Right kidney (tissue), 1 donor: ENCODE measurements at regions not wholly inside any gene's neighbourhood (a gene's known extent, or its start where the extent isn't known, plus 50 kb on each side); places are given as distances from the start of the nearest gene placed in this dataset.

Experiments
- DNase-seq: peaks from one replicate; pipeline ENCODE4 v3.0.0-alpha.2; 2016

GRCh38 chr6:87936065-87936464 is 111.6 kb upstream of the SPACA1 start:
- DNase-seq = no peak

DNA sequence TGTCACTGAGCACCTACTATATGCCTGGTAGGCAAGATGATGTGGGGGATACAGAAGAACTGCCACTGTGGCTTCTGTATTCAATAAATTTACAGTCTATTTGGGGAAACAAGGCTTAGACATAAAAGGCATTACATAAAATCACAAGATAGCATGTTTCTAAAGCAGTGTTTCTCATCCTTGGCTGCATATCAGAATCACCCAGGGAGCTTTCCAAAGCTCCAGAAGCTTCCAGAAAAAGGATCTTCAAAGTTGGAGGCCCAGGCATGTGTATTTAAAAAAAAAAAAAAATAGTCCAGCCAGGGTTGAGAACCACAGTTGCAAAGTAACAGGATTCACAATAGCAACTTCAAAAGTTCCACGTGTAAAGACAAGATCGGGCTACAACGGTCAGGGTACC is 112.4 kb upstream of the SPACA1 start:
- no peak for DNase-seq

DNA sequence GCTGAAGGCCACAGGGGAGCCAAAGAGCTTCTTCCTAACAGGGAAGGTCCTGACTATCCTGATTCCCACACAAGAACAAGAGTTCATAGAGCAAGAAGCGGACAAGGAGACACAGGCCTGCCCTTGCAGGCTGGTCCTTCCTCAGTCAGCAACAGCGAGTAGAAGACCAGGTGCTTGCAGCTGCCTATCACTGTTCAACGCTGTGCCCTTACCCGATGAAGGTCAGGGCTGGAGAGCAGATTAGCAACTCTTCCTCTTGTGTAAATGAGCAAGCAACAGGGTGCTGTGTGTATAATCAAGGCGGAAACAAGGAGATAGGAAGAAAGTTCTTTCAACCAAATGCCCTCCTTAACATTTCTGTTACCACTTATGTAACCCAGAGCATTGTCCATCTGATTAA is 115.3 kb upstream of the SPACA1 start:
- DNase-seq = no peak

GRCh38 chr6:87929843-87930288 is 117.8 kb upstream of the SPACA1 start:
- peak; percentile 62 for DNase-seq

DNA sequence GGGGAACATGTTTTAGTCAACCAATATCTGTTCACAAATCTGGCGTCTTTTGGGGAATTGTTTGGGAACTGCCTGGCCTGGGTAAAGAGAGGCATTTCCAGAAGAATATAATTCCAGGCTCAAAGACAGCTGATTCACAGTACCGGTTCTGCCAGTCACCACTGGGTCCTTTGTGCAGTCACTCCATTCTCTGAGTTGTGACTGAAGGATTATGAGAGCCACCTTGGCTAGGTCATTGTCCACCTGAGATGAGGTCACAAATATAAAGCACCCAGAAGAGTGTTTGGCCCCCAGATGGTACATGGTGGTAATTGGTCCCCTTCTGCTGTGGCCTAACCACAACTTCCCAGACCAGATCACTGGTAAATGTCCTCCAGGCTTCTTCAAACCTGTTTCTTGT is 121.0 kb upstream of the SPACA1 start:
- DNase-seq = no peak

DNA sequence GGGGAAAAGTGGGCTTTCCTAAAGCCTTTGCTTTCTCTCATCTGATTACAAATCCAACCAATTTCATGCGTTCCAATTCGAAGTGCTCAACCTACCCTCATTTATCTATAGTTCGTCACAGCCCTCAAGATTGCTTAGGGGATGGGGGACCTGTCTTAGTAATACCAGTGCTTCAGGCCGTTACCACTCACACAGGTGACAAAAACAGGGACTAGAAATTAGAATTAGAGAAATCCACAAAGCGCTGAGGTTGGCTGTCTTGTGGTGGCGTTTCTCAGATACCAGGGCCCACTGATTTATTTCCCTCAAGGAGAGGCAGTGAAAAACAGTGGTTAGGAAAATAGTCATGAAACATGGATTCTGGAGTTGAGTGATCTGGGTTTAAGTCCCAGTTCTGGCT is 121.6 kb upstream of the SPACA1 start:
- DNase-seq = no peak

DNA sequence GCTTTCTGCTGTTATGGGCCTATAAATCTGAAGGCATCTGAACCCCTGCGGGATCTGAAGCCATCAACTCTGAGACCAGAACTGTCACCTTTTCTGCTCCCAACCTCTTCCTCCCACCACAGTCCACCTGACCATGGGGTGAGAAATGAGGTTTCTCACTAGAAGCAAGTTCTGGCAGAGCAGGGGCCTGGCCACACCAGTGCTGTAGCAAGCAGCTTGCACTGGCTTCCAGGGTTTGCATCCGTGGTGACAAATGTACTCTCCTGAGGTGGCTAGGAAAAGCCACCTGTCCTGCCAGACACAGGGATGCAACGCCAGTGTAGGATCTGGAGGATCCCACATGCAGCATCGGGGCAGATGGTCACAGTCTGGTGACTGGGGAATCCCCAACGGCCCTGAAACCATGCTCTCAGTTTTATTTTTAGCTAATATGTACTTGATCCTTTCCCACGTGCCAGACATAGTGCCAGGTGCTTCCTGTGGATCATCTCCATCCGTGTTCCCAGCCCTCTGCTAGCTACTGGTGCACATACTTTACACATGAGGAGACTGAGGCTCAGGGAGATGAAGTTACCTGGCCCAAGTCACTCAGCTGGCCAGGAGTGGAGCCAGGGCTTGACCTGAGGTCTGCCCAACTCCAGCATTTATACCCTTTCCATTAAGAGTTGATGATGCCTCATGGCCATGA is 122.1 kb upstream of the SPACA1 start:
- no peak for DNase-seq

DNA sequence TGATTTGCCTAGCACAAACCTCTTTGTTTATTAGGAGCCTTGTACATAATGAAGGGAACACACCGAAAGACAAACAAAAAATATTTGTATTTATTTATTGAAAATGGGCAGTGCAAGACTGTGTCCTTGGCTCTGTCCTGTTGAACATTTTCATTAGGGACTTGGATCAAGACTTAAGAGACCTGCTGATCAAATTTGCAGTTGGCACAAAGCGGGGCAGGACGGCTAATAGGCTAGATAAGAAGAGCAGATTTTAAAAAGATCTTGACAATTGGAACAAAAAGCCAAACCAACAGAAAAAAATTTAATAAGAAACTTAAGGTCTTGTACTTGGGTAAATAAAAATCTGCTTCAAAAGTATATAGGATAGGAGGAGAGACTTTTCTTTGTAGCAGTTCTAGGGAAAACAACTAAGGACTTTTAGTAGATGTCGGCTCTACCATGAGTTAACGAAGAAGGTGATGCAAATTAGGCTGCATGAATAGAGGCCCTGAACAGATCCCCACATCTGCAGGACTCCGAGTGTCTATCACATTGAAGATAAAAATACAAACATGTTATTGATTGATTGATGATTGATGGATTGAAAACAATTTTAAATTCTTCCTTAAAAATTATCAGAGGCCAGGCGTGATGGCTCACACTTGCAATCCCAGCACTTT is 124.1 kb upstream of the SPACA1 start:
- DNase-seq = no peak

DNA sequence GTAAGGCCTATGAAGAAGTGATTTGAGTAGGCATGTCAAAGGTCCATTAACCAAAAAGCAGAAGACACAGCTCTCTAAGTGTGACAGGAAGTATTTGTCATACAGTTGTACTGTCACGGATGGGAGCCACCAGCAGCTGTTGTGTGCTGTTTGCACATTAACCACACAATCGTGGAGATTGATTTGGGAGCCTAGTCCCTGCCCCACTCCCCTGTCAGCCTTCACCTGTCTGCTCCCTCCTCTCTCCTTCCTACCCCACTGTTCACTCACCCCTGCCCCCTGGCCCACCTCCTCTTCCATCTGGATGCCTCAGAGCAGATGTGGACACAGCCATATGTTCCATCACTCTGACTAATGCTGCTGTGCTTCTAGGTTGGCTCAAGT is 124.7 kb upstream of the SPACA1 start:
- no peak for DNase-seq

DNA sequence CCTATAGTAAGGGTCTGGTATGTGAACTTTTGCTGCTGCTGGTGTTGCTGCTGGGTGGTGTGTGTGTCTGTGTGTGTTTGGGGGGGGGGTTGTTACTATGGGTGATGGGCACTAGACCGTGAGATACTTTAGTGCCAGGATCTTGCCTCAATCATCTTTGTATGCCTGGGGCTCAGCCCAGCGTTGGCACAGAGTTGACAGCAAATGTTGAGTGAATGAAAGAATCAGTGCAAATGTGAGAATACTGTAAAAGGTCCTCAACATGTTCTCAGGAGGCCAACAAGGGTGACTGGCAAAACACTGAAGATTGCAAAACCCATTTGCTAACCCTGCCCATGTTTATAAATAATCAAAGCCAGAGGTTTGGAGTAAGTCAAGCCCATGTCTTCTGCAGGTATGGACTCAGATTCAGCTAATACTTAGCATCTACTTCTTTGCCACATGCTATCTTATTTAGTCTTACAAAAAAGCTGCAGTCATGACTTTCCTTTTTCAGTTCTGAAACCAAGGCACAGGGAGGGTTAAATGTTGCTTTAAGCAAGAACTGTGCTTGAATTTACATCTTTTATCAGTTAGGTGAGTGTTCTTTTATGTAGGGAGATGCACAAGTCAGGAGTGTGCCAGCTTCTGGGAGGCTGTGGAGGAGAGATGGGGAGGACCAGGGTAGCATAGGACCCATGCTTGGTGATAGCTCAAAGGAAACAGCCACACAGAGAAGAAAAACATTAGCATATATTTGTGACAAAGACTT is 125.3 kb upstream of the SPACA1 start:
- DNase-seq = no peak

- no peak for DNase-seq
Observed at GRCh38 chr6:87921034-87921433, 126.6 kb upstream of the SPACA1 start.

DNA sequence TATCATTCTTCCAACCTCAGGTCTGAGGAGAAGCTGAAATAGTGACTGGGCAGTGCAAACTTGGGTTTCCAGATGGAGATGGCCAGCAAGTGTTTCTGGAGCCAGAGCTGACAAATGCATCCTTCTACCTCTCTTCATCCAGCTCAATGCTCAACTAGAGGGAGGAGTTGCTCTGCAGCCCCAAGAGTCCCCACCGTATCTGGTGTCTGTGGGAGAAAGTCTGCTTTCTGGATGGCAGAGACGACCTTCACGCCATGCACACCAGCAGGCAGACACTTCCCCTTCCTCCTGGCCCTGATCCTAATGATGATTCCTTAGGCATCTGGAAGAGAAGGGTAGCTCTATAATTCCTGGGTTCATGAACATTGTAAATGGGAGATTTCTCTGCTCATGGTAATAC is 127.4 kb upstream of the SPACA1 start:
- no peak for DNase-seq

GRCh38 chr6:87919416-87919815 is 128.2 kb upstream of the SPACA1 start:
- no peak for DNase-seq

- DNase-seq = no peak
Observed at GRCh38 chr6:87919001-87919400, 128.6 kb upstream of the SPACA1 start.

- no peak for DNase-seq
Observed at GRCh38 chr6:87918461-87918941, 129.1 kb upstream of the SPACA1 start.

- no peak for DNase-seq
Observed at GRCh38 chr6:87917886-87918285, 129.8 kb upstream of the SPACA1 start.

- no peak for DNase-seq
Observed at GRCh38 chr6:87916446-87916845, 131.2 kb upstream of the SPACA1 start.

DNA sequence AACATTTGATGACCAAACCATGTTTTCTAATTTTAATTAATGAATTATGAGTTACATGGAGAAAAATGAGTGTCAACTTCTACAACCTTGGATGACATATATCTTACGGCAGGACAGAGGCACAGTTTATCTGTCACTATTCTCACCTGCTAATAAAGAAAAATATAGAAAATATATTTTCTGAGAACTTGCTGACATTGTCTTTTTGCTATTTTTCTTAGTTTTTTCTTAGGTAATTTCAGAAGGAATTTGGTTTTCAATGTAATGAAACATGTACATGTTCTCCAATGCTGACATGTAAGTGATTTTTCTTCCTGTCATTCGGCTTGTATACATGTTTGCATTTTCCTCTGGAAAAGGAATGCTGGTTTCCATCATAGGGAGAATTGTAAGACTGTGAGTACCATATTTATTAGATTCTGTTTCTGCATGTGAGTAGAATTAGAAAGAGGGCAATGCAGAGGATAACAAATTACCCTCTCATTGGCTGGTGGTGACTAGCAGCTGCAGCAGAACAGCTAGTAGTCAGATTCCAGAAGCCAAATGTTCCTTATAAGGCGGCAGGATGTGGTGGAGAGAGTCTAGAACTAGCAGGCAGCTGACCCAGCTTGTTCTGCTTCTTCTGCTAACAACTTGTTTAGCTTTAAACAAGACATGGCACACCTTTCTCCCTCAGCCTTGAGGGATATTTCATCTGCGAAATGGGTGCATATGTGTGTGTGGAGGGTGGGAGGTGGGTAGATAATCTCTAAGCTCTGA is 132.8 kb upstream of the SPACA1 start:
- no peak for DNase-seq

DNA sequence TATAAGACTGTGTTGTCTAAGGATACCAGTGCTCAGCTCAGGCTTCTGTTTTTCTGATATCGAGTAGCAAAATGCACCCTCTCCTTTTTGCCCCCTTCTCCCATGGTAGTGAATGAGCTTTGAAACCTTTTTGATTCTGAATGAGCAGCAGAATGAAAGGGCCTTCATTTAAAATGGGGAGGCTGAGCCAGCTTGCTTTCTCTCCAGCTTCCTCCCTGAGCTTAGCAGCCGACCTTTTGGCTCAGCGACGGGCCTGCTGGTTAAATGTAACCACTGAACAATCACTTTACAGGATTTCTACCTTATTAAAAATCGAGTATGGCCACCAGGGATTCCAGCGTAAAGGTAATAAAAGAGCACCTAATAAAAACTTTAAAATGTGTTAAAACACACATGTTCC is 133.7 kb upstream of the SPACA1 start:
- no peak for DNase-seq

DNA sequence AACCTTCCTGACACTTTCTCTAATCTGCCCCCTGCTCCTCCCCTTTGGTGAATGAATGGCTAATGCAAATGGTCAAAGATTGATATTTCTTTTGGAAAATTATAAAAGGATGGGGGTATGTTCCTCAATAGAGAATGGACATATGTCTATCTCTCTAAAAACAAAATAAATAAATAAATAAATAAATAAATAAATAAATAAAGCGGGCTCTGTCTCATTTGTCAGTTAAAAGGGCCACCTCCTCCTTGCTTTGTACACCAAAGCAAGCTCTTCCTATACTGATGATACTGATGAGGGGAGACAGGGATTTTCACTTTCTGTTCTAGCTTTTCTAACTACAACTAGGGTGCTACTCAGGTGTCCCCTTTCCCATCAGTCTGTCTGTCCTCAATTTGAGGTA is 135.5 kb upstream of the SPACA1 start:
- DNase-seq = no peak

- no peak for DNase-seq
Observed at GRCh38 chr6:87909849-87910248, 137.8 kb upstream of the SPACA1 start.

GRCh38 chr6:87908978-87909811 is 138.4 kb upstream of the SPACA1 start:
- no peak for DNase-seq
